ENCODE measurements at regions not wholly inside any gene's neighbourhood (a gene's known extent, or its start where the extent isn't known, plus 50 kb on each side); places are given as distances from the start of the nearest gene placed in this dataset.

DNA sequence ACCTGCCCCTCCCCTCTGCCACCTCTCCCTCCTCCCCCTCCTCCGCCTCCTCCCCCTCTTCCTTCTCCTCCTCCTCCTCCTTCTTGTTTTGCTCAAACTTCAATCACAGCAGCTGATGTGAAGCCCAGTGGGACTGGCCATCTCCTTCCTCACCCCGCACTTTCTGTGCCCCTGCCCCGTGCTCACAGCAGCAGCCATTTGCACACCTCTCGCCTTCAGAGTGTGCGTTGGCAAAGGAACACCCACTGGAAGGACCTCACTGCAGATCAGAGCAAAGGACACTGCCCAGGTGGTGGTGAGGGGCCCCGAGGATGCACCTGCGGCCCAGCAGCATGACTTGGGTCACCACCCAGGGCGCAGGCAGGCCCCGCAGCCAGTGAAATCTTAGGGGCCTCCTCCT lies 98.8 kb downstream of the SOX1 start:
- DNase-seq (ENCODE audit: low read depth in 1 of 2, low spot score in 1 of 2) = no peak
- Histone ChIP-seq H3K27ac (no peak overlapping the region), H3K27me3 (no peaks in the 10 kb centered on the region), H3K4me3 (no peak overlapping the region), H3K36me3 (no peaks in the 10 kb centered on the region), H3K9me3 (ENCODE audit: low read depth) (no peaks in the 10 kb centered on the region), H3K4me1 (ENCODE audit: low read depth) (no peaks in the 10 kb centered on the region)
- TF ChIP-seq, protein P1, sequence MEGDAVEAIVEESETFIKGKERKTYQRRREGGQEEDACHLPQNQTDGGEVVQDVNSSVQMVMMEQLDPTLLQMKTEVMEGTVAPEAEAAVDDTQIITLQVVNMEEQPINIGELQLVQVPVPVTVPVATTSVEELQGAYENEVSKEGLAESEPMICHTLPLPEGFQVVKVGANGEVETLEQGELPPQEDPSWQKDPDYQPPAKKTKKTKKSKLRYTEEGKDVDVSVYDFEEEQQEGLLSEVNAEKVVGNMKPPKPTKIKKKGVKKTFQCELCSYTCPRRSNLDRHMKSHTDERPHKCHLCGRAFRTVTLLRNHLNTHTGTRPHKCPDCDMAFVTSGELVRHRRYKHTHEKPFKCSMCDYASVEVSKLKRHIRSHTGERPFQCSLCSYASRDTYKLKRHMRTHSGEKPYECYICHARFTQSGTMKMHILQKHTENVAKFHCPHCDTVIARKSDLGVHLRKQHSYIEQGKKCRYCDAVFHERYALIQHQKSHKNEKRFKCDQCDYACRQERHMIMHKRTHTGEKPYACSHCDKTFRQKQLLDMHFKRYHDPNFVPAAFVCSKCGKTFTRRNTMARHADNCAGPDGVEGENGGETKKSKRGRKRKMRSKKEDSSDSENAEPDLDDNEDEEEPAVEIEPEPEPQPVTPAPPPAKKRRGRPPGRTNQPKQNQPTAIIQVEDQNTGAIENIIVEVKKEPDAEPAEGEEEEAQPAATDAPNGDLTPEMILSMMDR (IDR thresholded peaks at IDR 0.05; ENCODE audit: low read depth, low read length) = no peak

DNA sequence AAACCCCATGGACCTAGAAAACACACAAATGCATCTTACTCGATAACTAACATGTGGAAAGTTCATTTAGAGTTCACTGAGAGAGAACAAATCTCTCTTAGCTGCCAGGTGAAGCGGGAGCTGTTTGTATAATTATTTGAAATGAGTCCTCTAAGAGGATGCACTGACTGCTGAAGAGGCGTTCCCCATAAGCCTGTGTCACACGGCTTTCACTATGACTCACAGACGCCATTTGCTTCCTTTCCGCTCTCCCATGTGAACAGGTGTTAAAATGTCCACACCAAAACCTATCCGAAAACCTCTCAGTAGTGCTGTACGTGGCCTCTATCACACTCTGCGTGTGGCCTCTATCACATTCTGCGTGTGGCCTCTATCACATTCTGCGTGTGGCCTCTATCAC lies 101.8 kb downstream of the SOX1 start:
- Histone ChIP-seq H3K4me3 (no peak overlapping the region), H3K9me3 (ENCODE audit: low read depth) (no peaks in the 10 kb centered on the region), H3K4me1 (ENCODE audit: low read depth) (no peaks in the 10 kb centered on the region), H3K27ac (no peak overlapping the region), H3K36me3 (no peaks in the 10 kb centered on the region), H3K27me3 (peaks cover 3% of the 10 kb centered on the region)
- DNase-seq (ENCODE audit: low read depth in 1 of 2, low spot score in 1 of 2) = no peak
- TF ChIP-seq, protein P1 (IDR thresholded peaks at IDR 0.05; ENCODE audit: low read depth, low read length) = no peak

DNA sequence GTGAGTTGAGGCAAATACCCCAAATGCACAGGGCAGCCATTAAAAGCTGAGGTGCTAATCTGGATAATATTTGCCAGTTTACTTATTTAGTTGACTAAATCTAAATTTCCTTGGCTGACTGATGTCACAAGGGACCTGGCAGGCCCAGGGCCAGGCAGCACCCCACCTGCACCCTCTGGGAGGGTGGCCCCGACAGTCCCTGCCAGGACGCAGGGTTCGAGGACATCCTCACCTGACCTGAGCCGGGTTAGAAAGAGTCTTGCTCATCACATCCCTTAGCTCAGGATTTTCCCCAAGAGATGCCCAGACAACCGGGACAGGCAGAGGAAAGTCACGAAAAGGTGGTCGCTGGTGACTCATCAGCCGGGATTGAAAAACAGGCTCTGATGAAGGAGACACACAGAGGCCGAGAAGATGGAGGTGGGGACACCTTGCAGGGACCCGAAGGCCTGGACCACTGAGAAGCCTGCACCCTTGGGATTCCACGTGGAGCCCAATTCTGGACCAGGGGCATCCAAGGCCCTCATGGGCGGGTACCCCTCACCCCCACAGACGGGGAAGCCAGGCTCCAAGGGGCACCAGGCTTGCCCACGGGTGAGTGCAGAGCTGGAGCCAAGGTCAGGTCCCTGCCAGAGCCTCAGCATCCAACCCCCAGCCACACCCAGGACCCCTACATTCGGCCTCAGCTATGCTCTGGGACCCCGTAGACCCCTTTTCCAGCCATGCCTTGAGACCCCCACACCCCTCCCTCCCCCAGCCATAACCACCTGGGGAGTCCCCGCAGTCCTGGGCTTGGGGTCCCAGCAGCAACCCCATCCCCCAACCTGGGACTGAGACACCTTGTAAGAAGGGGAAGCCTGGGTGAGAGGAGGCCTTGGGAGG lies 103.2 kb downstream of the SOX1 start:
- Histone ChIP-seq H3K4me1 (ENCODE audit: low read depth) (no peaks in the 10 kb centered on the region), H3K27ac (no peak overlapping the region), H3K4me3 (no peak overlapping the region), H3K9me3 (ENCODE audit: low read depth) (no peaks in the 10 kb centered on the region), H3K27me3 (peaks cover 3% of the 10 kb centered on the region), H3K36me3 (no peaks in the 10 kb centered on the region)
- no peak for DNase-seq (ENCODE audit: low read depth in 1 of 2, low spot score in 1 of 2)
- TF ChIP-seq, protein P1 (IDR thresholded peaks at IDR 0.05; ENCODE audit: low read depth, low read length) = no peak

DNA sequence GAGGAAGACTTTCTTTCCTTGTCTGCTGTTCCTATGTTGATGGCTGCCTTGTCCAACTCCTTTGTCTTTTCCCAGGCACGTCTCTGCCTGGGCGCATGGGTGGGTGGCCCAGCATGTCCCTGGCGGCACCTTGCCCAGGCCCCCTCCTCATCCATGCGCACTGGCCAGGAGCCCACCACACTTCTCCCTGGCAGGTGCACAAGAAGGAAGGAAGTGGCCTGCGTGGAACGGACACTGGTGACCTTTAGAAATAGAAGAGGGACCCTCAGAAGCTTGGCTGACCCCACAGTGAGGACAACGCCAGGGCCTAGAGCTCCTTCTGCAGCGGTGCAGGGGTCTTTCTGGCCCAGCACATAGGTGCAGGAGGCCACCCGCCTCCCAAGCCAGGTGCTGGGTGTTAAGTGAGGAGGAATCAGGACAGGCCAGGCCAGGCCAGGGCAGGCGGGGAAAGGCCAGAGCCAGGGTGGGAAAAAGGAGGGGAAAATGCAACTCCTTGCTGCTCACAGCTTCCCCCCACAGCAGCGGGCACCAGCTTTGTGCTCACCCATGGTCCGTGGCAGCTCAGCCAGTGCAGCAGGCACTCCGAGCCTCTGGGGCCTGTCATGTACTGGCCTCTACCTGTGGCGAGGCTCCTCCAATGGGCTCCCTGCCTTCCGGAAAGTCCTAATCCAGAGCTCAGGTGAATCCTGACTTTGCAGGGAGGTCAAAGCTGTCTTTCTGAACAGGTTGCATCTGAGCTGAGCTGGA lies 104.0 kb downstream of the SOX1 start:
- Histone ChIP-seq H3K27ac (no peak overlapping the region), H3K36me3 (no peaks in the 10 kb centered on the region), H3K4me1 (ENCODE audit: low read depth) (no peaks in the 10 kb centered on the region), H3K4me3 (no peak overlapping the region), H3K9me3 (ENCODE audit: low read depth) (no peaks in the 10 kb centered on the region), H3K27me3 (peaks cover 3% of the 10 kb centered on the region)
- DNase-seq (ENCODE audit: low read depth in 1 of 2, low spot score in 1 of 2) = no peak
- TF ChIP-seq, protein P1 (IDR thresholded peaks at IDR 0.05; ENCODE audit: low read depth, low read length) = no peak

DNA sequence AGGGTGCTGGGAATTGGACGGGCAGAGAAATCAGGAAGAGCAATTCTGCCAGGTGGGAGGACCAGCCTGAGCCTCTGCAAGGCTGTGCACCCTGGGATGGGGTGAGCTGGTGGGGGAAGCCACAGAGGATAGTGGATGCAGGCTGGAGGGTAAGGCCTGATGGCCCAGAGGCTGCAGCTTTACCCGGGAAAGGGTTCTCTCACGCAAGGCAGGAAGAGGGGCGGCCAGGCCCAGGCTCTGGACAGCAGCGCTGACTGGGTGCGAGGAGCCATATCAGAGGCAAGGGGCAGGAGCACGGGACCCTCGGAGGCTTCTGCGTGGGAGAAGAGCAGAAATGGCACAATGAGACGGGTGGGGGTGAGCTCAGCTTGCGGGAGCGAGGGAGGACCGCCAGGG lies 104.6 kb downstream of the SOX1 start:
- TF ChIP-seq, protein P1 (IDR thresholded peaks at IDR 0.05; ENCODE audit: low read depth, low read length) = no peak
- no peaks in the 10 kb centered on the region for H3K36me3 ChIP-seq
- no peak for DNase-seq (ENCODE audit: low read depth in 1 of 2, low spot score in 1 of 2)
- H3K4me1 ChIP-seq (ENCODE audit: low read depth) = no peaks in the 10 kb centered on the region
- H3K9me3 ChIP-seq (ENCODE audit: low read depth) = no peaks in the 10 kb centered on the region
- peaks cover 3% of the 10 kb centered on the region for H3K27me3 ChIP-seq
- H3K27ac ChIP-seq = no peak overlapping the region
- no peak overlapping the region for H3K4me3 ChIP-seq
